ENCODE measurements at regions not wholly inside any gene's neighbourhood (a gene's known extent, or its start where the extent isn't known, plus 50 kb on each side); places are given as distances from the start of the nearest gene placed in this dataset.

DNA sequence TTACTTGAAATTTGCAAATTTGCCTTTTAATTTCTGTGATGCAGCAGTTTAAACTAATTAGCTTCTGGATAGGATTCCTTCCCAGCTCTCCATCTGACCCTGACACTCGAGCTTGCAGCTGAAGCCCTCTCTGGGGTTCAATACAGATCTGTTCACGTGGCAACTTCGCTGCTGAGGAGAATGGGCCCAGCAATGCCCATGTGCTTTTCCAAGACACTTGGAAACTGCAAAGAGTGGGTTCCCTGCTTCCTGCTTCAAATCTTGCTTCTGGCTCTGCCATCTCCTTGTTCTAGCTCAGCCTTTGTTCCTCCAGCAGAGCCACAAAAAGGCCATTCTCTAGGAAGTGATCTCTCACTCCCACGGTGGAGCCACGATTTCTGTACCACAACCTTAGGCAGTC is 50.0 kb upstream of the IRX6 start:
- Histone ChIP-seq H3K9me1 (ENCODE audit: control insufficient read depth, extremely low read depth, insufficient read depth, low read length) (no peaks in the 10 kb centered on the region), H4K20me1 (ENCODE audit: control insufficient read depth, extremely low read depth, insufficient read depth, low read length) (no peaks in the 10 kb centered on the region), H3K9me3 (ENCODE audit: control insufficient read depth, low read depth, low read length) (no peaks in the 10 kb centered on the region), H3K4me2 (ENCODE audit: control insufficient read depth, extremely low read depth, insufficient read depth, low read depth, low read length) (no peak overlapping the region), H3K9ac (ENCODE audit: control insufficient read depth, extremely low read depth, insufficient read depth, low read length) (no peak overlapping the region), H3K27ac (ENCODE audit: control insufficient read depth, insufficient read depth, low read length) (no peak overlapping the region), H3K4me3 (ENCODE audit: control insufficient read depth in 2 of 3, extremely low read depth in 1 of 3, insufficient read depth in 2 of 3, low read depth in 1 of 3, low read length in 3 of 3) (no peak overlapping the region), H3K79me2 (ENCODE audit: control insufficient read depth, insufficient read depth, low read length) (no peaks in the 10 kb centered on the region), H3K36me3 (ENCODE audit: control insufficient read depth in 2 of 2, extremely low read depth in 1 of 2, insufficient read depth in 2 of 2, low read length in 2 of 2) (no peaks in the 10 kb centered on the region), H2AFZ (ENCODE audit: control insufficient read depth, low read length) (no peak overlapping the region), H3K4me1 (ENCODE audit: control insufficient read depth, extremely low read depth, insufficient read depth, low read length) (no peaks in the 10 kb centered on the region), H3K27me3 (ENCODE audit: control insufficient read depth, extremely low read depth, insufficient read depth, low read length) (no peaks in the 10 kb centered on the region)
- FAIRE-seq (no peak), DNase-seq (ENCODE audit: low read depth, low spot score) (no peak)
- no peak for TF ChIP-seq EZH2 (IDR thresholded peaks at IDR 0.05; ENCODE audit: low read length)
- TF ChIP-seq, protein P1, sequence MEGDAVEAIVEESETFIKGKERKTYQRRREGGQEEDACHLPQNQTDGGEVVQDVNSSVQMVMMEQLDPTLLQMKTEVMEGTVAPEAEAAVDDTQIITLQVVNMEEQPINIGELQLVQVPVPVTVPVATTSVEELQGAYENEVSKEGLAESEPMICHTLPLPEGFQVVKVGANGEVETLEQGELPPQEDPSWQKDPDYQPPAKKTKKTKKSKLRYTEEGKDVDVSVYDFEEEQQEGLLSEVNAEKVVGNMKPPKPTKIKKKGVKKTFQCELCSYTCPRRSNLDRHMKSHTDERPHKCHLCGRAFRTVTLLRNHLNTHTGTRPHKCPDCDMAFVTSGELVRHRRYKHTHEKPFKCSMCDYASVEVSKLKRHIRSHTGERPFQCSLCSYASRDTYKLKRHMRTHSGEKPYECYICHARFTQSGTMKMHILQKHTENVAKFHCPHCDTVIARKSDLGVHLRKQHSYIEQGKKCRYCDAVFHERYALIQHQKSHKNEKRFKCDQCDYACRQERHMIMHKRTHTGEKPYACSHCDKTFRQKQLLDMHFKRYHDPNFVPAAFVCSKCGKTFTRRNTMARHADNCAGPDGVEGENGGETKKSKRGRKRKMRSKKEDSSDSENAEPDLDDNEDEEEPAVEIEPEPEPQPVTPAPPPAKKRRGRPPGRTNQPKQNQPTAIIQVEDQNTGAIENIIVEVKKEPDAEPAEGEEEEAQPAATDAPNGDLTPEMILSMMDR (optimal IDR thresholded peaks at IDR 0.05 in 1 of 3, IDR thresholded peaks at IDR 0.05 in 1 of 3, conservative IDR thresholded peaks at IDR 0.05 in 1 of 3; ENCODE audit: extremely low read depth in 1 of 3, insufficient read depth in 2 of 3, low read length in 3 of 3), result no peak
- dilution Hi-C loops (cut with MboI; ENCODE audit: extremely low pct_ligation_motif_present, low sequenced_read_pairs), result loop anchor here (25.0 kb wide), 1 partner anchor 237 kb away; no protein-coding TSS in a partner anchor
